ENCODE measurements at regions not wholly inside any gene's neighbourhood (a gene's known extent, or its start where the extent isn't known, plus 50 kb on each side); places are given as distances from the start of the nearest gene placed in this dataset.

- peaks cover 0 to 5% (median 2%) of the 10 kb centered on the region in 4 donors for H3K4me1 ChIP-seq
- DNase-seq: peak in 1 of 2 donors; percentile 38
- H3K4me3 ChIP-seq: no peak overlapping the region
- no peak for TF ChIP-seq POLR2A (IDR thresholded peaks at IDR 0.05)
- intact Hi-C loops (cut with DNase I; ENCODE audit: low total_unique reads): no loop called here
- H3K9me3 ChIP-seq: no peaks in the 10 kb centered on the region
- 48 to 76% (median 62%) methylated on average over 8 of the region's 8 CpGs for WGBS, 5 donors
- no peaks in the 10 kb centered on the region for H3K36me3 ChIP-seq
- no peaks in the 10 kb centered on the region for H3K27me3 ChIP-seq
- no peak overlapping the region for H3K27ac ChIP-seq
Observed at GRCh38 chr7:69162931-69163670, 435.2 kb upstream of the AUTS2 start.

- Histone ChIP-seq H3K36me3 (no peaks in the 10 kb centered on the region), H3K4me1 (peaks cover 0 to 5% (median under 1%) of the 10 kb centered on the region in 4 donors), H3K27me3 (no peaks in the 10 kb centered on the region), H3K4me3 (no peak overlapping the region), H3K9me3 (no peaks in the 10 kb centered on the region), H3K27ac (no peak overlapping the region)
- TF ChIP-seq POLR2AphosphoS5 (IDR thresholded peaks at IDR 0.05): no peak
- no peak for TF ChIP-seq EP300 (IDR thresholded peaks at IDR 0.05)
- no peak for TF ChIP-seq CTCF (IDR thresholded peaks at IDR 0.05)
- no peak for TF ChIP-seq POLR2A (IDR thresholded peaks at IDR 0.05)
- intact Hi-C loops (cut with DNase I; ENCODE audit: low total_unique reads): no loop called here
- WGBS, 5 donors: 77 to 94% (median 91%) methylated on average over 7 of the region's 7 CpGs
- no peak for DNase-seq
Observed at GRCh38 chr7:69166979-69167516, 431.2 kb upstream of the AUTS2 start.

DNA sequence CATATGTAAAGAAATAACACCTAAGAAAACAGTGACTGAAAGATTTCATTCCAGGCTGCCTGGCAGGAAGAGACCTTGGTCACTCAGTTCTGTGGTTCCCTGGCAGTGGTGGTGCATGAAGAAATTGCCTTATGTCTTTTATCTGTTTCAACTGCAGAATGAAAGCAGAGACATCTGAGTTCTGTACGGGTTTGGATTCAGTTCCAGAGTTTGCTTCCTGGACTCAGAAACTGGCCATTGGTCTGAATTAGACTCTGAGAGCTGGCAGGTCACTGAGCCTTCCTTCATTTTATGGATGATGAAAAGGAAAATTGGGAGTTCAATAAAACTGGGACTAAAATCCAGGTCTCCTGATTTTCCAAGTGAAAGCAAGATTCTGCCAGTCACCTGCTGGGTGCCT, 428.9 kb upstream of the AUTS2 start:
- no peak overlapping the region for H3K4me3 ChIP-seq
- H3K4me1 ChIP-seq: no peaks in the 10 kb centered on the region
- H3K9me3 ChIP-seq: no peaks in the 10 kb centered on the region
- no peak for TF ChIP-seq POLR2A (IDR thresholded peaks at IDR 0.05)
- no peak for TF ChIP-seq EP300 (IDR thresholded peaks at IDR 0.05)
- TF ChIP-seq POLR2AphosphoS5 (IDR thresholded peaks at IDR 0.05): no peak
- no peak for TF ChIP-seq CTCF (IDR thresholded peaks at IDR 0.05)
- intact Hi-C loops (cut with DNase I; ENCODE audit: low total_unique reads): no loop called here
- no peak overlapping the region for H3K27ac ChIP-seq
- no peak for DNase-seq
- H3K27me3 ChIP-seq: no peaks in the 10 kb centered on the region
- H3K36me3 ChIP-seq: no peaks in the 10 kb centered on the region
- 35 to 72% (median 58%) methylated on average over 1 of the region's 1 CpG for WGBS, 5 donors

GRCh38 chr7:69172357-69173077, 425.8 kb upstream of the AUTS2 start:
- no peak for TF ChIP-seq POLR2AphosphoS5 (IDR thresholded peaks at IDR 0.05)
- peaks cover 0 to 10% (median 0%) of the 10 kb centered on the region in 4 donors for H3K4me1 ChIP-seq
- intact Hi-C loops (cut with DNase I; ENCODE audit: low total_unique reads): no loop called here
- no peaks in the 10 kb centered on the region for H3K9me3 ChIP-seq
- no peak overlapping the region for H3K4me3 ChIP-seq
- H3K36me3 ChIP-seq: no peaks in the 10 kb centered on the region
- peak in 1 of 2 donors; percentile 20 for DNase-seq
- 59 to 68% (median 61%) methylated on average over 10 of the region's 10 CpGs for WGBS, 5 donors
- H3K27ac ChIP-seq: no peak overlapping the region
- H3K27me3 ChIP-seq: no peaks in the 10 kb centered on the region

DNA sequence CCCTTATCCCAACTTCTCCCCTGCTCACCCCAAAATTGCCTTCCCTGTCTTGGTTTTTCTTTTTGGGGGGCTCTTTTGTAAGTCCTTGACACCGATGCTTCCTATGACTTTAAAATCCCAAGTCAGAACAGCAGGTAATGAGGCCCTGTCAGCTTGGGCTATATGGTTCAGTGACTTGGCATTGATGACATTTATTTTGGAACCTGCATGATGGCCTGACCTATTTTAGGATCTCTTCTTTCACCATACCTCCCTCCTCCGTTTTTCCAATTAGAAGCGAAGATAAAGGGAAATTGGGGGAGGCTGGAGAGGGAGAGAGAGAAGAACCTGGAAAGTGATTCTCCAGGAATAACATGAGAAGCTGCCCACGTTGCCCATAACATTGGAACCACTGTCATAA, 424.9 kb upstream of the AUTS2 start:
- no peaks in the 10 kb centered on the region for H3K27me3 ChIP-seq
- WGBS, 5 donors: 52 to 80% (median 77%) methylated on average over 4 of the region's 4 CpGs
- intact Hi-C loops (cut with DNase I; ENCODE audit: low total_unique reads): no loop called here
- no peak for TF ChIP-seq CTCF (IDR thresholded peaks at IDR 0.05)
- no peak for TF ChIP-seq POLR2AphosphoS5 (IDR thresholded peaks at IDR 0.05)
- TF ChIP-seq EP300 (IDR thresholded peaks at IDR 0.05): no peak
- no peak for TF ChIP-seq POLR2A (IDR thresholded peaks at IDR 0.05)
- no peak overlapping the region for H3K27ac ChIP-seq
- no peak for DNase-seq
- H3K36me3 ChIP-seq: no peaks in the 10 kb centered on the region
- peaks cover 0 to 15% (median 0%) of the 10 kb centered on the region in 4 donors for H3K4me1 ChIP-seq
- no peaks in the 10 kb centered on the region for H3K9me3 ChIP-seq
- no peak overlapping the region for H3K4me3 ChIP-seq
